C4-2B (cell line): ENCODE measurements at regions not wholly inside any gene's neighbourhood (a gene's known extent, or its start where the extent isn't known, plus 50 kb on each side); places are given as distances from the start of the nearest gene placed in this dataset.

ENCODE experiments used
- ZFX ChIP-seq: fragments of 450-650 bp; IDR thresholded peaks from 2 replicates; pipeline ENCODE4 v1.6.1; 2017
- TF ChIP-seq, protein P1 (sequence below): fragments of 450-650 bp; conservative IDR thresholded peaks from 2 replicates; pipeline ENCODE4 v1.5.1; 2017; ENCODE audit warnings: mild to moderate bottlenecking

DNA sequence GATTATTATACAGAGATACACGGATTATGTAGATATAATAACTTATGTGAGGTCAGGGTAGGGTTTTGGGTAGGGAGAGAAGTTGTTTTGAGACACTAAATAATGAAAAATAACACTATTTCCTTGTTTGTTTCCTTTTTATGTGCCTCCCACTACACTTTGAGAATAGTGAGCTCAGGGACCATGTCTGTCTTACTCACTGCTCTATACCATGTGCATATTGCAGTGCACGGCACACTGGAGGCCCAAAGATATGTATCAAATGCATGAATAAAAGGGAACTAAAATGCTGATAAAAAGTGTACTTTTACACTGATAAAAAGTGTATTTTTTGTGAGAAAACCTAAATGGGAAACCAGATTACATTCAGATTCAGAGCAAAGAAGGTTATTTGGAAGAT, 151.4 kb upstream of the NABP1 start:
- TF ChIP-seq, protein P1, sequence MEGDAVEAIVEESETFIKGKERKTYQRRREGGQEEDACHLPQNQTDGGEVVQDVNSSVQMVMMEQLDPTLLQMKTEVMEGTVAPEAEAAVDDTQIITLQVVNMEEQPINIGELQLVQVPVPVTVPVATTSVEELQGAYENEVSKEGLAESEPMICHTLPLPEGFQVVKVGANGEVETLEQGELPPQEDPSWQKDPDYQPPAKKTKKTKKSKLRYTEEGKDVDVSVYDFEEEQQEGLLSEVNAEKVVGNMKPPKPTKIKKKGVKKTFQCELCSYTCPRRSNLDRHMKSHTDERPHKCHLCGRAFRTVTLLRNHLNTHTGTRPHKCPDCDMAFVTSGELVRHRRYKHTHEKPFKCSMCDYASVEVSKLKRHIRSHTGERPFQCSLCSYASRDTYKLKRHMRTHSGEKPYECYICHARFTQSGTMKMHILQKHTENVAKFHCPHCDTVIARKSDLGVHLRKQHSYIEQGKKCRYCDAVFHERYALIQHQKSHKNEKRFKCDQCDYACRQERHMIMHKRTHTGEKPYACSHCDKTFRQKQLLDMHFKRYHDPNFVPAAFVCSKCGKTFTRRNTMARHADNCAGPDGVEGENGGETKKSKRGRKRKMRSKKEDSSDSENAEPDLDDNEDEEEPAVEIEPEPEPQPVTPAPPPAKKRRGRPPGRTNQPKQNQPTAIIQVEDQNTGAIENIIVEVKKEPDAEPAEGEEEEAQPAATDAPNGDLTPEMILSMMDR, result no peak
- TF ChIP-seq ZFX, result no peak
